ENCODE measurements at regions not wholly inside any gene's neighbourhood (a gene's known extent, or its start where the extent isn't known, plus 50 kb on each side); places are given as distances from the start of the nearest gene placed in this dataset.
A peak's percentile ranks its signal among the peaks of the same experiment; 100 is the strongest.
"Not testable (repeated sequence)": the region's sequence is repeated elsewhere in the genome, so short reads cannot be mapped to it uniquely, and the experiment has no call there.

- not testable (repeated sequence) for DNase-seq
Observed at GRCh38 chr1:223025190-223025734, 117.8 kb downstream of the TLR5 start.

GRCh38 chr1:223026639-223027038, 116.4 kb downstream of the TLR5 start:
- not testable (repeated sequence) for DNase-seq

- DNase-seq: no peak
Observed at GRCh38 chr1:223029985-223030769, 112.9 kb downstream of the TLR5 start.

- DNase-seq: no peak
Observed at GRCh38 chr1:223030871-223031400, 112.1 kb downstream of the TLR5 start.

- DNase-seq: no peak
Observed at GRCh38 chr1:223031733-223032601, 111.1 kb downstream of the TLR5 start.

- no peak for DNase-seq
Observed at GRCh38 chr1:223033658-223034057, 109.4 kb downstream of the TLR5 start.

GRCh38 chr1:223034270-223034798, 108.7 kb downstream of the TLR5 start:
- DNase-seq: no peak

GRCh38 chr1:223035724-223036478, 107.1 kb downstream of the TLR5 start:
- DNase-seq: peak; percentile 31

- DNase-seq: peak; percentile 43
Observed at GRCh38 chr1:223036479-223036845, 106.6 kb downstream of the TLR5 start.

- DNase-seq: no peak
Observed at GRCh38 chr1:223037845-223038244, 105.2 kb downstream of the TLR5 start.

- DNase-seq: no peak
Observed at GRCh38 chr1:223038288-223039006, 104.6 kb downstream of the TLR5 start.

- peak; percentile 20 for DNase-seq
Observed at GRCh38 chr1:223039990-223040389, 103.1 kb downstream of the TLR5 start.

- peak; percentile 86 for DNase-seq
Observed at GRCh38 chr1:223041481-223041880, 101.6 kb downstream of the TLR5 start.

GRCh38 chr1:223045164-223045957, 97.7 kb downstream of the TLR5 start:
- DNase-seq: no peak

- DNase-seq: no peak
Observed at GRCh38 chr1:223046011-223046410, 97.0 kb downstream of the TLR5 start.

- DNase-seq: not testable (repeated sequence)
Observed at GRCh38 chr1:223046463-223046862, 96.6 kb downstream of the TLR5 start.

GRCh38 chr1:223048026-223048425, 95.0 kb downstream of the TLR5 start:
- DNase-seq: no peak

GRCh38 chr1:223052462-223052861, 90.6 kb downstream of the TLR5 start:
- no peak for DNase-seq

- no peak for DNase-seq
Observed at GRCh38 chr1:223052931-223053330, 90.1 kb downstream of the TLR5 start.

- DNase-seq: no peak
Observed at GRCh38 chr1:223056802-223057201, 86.2 kb downstream of the TLR5 start.

GRCh38 chr1:223057569-223058093, 85.4 kb downstream of the TLR5 start:
- DNase-seq: no peak

Measured in NCI-H69 (cell line).